GM23338 (cell line): ENCODE measurements at regions not wholly inside any gene's neighbourhood (a gene's known extent, or its start where the extent isn't known, plus 50 kb on each side); places are given as distances from the start of the nearest gene placed in this dataset.

Experiments
- ATAC-seq: fragments of 200-7000 bp; cut with Tn5 transposase; 3 replicates; pipeline ENCODE4 v1.9.1; 2020
- DNase-seq: peaks from one replicate; pipeline ENCODE4 v3.0.0-alpha.2; 2015; ENCODE audit warnings: low spot score
- H2AFZ ChIP-seq: fragments of 200-600 bp; sonication (generic); 2 replicates; pipeline ENCODE4 v1.8.0; 2016; ENCODE audit warnings: antibody characterized with exemption, mild to moderate bottlenecking, moderate library complexity
- H3F3A ChIP-seq: fragments of 200-600 bp; sonication (generic); replicated peaks from 2 replicates; pipeline ENCODE4 v1.8.0; 2017; ENCODE audit warnings: antibody characterized with exemption, mixed run types, low read depth
- H3K27ac ChIP-seq: fragments of 200-600 bp; sonication (generic); 2 replicates; pipeline ENCODE4 v1.6.1; 2016; ENCODE audit warnings: low read depth
- H3K27me3 ChIP-seq: fragments of 200-600 bp; sonication (generic); 2 replicates; pipeline ENCODE4 v1.8.0; 2016; ENCODE audit warnings: mild to moderate bottlenecking, mixed run types, moderate library complexity; ENCODE audit not compliant: insufficient read depth
- H3K36me3 ChIP-seq: fragments of 200-600 bp; sonication (generic); 2 replicates; pipeline ENCODE4 v1.8.0; 2016; ENCODE audit warnings: mild to moderate bottlenecking; ENCODE audit not compliant: insufficient read depth
- H3K4me1 ChIP-seq: fragments of 200-600 bp; sonication (generic); 2 replicates; pipeline ENCODE4 v1.8.0; 2016; ENCODE audit warnings: mild to moderate bottlenecking, moderate library complexity; ENCODE audit not compliant: insufficient read depth
- H3K4me2 ChIP-seq: fragments of 200-600 bp; sonication (generic); 2 replicates; pipeline ENCODE4 v1.7.1; 2017; ENCODE audit warnings: mixed run types
- H3K4me3 ChIP-seq: fragments of 200-600 bp; sonication (generic); 2 replicates; pipeline ENCODE4 v1.6.1; 2016; ENCODE audit warnings: mixed run types
- H3K79me2 ChIP-seq: fragments of 200-600 bp; sonication (generic); replicated peaks from 2 replicates; pipeline ENCODE4 v1.8.0; 2017; ENCODE audit warnings: mild to moderate bottlenecking; ENCODE audit not compliant: insufficient read depth
- H3K9me2 ChIP-seq: fragments of 200-600 bp; sonication (generic); 2 replicates; pipeline ENCODE4 v1.8.0; 2017; ENCODE audit not compliant: insufficient read depth
- H4K20me1 ChIP-seq: fragments of 200-600 bp; sonication (generic); replicated peaks from 2 replicates; pipeline ENCODE4 v1.8.0; 2017; ENCODE audit warnings: mild to moderate bottlenecking; ENCODE audit not compliant: insufficient read depth
- H3K27ac Mint-ChIP-seq: 2 replicates; pipeline ENCODE4 v1.8.0; 2020; ENCODE audit warnings: inconsistent platforms, mild to moderate bottlenecking, moderate library complexity, mixed read lengths
- H3K27me3 Mint-ChIP-seq: 3 replicates; pipeline ENCODE4 v1.8.0; 2022; ENCODE audit warnings: low read depth, mild to moderate bottlenecking, moderate library complexity, mixed read lengths, inconsistent platforms; ENCODE audit not compliant: insufficient read depth, poor library complexity
- H3K36me3 Mint-ChIP-seq: 3 replicates; pipeline ENCODE4 v1.8.0; 2021; ENCODE audit warnings: low read depth, mild to moderate bottlenecking, inconsistent platforms, moderate library complexity, mixed read lengths
- H3K4me1 Mint-ChIP-seq: 3 replicates; pipeline ENCODE4 v1.8.0; 2020; ENCODE audit warnings: mild to moderate bottlenecking, inconsistent platforms, mixed read lengths
- H3K4me3 Mint-ChIP-seq: 3 replicates; pipeline ENCODE4 v1.8.0; 2021; ENCODE audit warnings: moderate library complexity, mild to moderate bottlenecking, inconsistent platforms, mixed read lengths
- H3K9me3 Mint-ChIP-seq: 3 replicates; pipeline ENCODE4 v1.8.0; 2020; ENCODE audit warnings: moderate library complexity, mild to moderate bottlenecking, inconsistent platforms, mixed read lengths
- NANOG ChIP-seq: IDR thresholded peaks from 2 replicates; pipeline ENCODE4 v1.6.1; 2016; ENCODE audit warnings: antibody characterized with exemption, borderline replicate concordance
- REST ChIP-seq: IDR thresholded peaks from one replicate; pipeline ENCODE4 v1.6.1; 2018; ENCODE audit warnings: antibody characterized with exemption; ENCODE audit not compliant: unreplicated experiment
- STAT1 ChIP-seq: IDR thresholded peaks from one replicate; pipeline ENCODE4 v1.6.1; 2016; ENCODE audit warnings: antibody characterized with exemption; ENCODE audit not compliant: unreplicated experiment
- ZNF331 ChIP-seq: fragments of 250-450 bp; sonication (Bioruptor Pico); IDR thresholded peaks from 2 replicates; pipeline ENCODE4 v1.5.0; 2020; ENCODE audit warnings: low read depth, mild to moderate bottlenecking, moderate library complexity
- ZNF462 ChIP-seq: fragments of 250-450 bp; sonication (Bioruptor Pico); IDR thresholded peaks from 2 replicates; pipeline ENCODE4 v1.5.0; 2020; ENCODE audit warnings: mild to moderate bottlenecking, moderate library complexity

- Histone ChIP-seq H4K20me1 (no peaks in the 10 kb centered on the region), H3F3A (no peaks in the 10 kb centered on the region), H3K4me3 (no peak overlapping the region), H3K27me3 (no peaks in the 10 kb centered on the region), H2AFZ (no peak overlapping the region), H3K4me2 (0 out of 2 replicates have a peak overlapping the region, but pooled peaks have one; percentile 36), H3K36me3 (no peaks in the 10 kb centered on the region), H3K9me2 (no peaks in the 10 kb centered on the region), H3K79me2 (peaks cover 55% of the 10 kb centered on the region), H3K4me1 (peaks cover 69% of the 10 kb centered on the region), H3K27ac (peak overlapping the region; percentile 91; the same call in 1 of the 2 replicates)
- H3K9me3 Mint-ChIP-seq = no peaks in the 10 kb centered on the region
- no peak overlapping the region for H3K27ac Mint-ChIP-seq
- peaks cover 7% of the 10 kb centered on the region for H3K36me3 Mint-ChIP-seq
- peaks cover 91% of the 10 kb centered on the region for H3K4me1 Mint-ChIP-seq
- TF ChIP-seq REST (no peak), STAT1 (no peak), ZNF462 (CRISPR knock-in tag) (no peak), ZNF331 (CRISPR knock-in tag) (no peak), NANOG (no peak)
- H3K4me3 Mint-ChIP-seq = no peak overlapping the region; the same call in 2 of the 3 replicates
- ATAC-seq (no peak), DNase-seq (no peak)
- H3K27me3 Mint-ChIP-seq = peaks cover 4% of the 10 kb centered on the region
These were observed 78.5 kb downstream of the C9orf152 start for GRCh38 chr9:110129425-110129824.
